GM18909 (cell line): ENCODE measurements at regions not wholly inside any gene's neighbourhood (a gene's known extent, or its start where the extent isn't known, plus 50 kb on each side); places are given as distances from the start of the nearest gene placed in this dataset.

ENCODE experiments used
- ATAC-seq: cut with Tn5 transposase; IDR thresholded peaks from one replicate; pipeline ENCODE4 v1.9.1; 2021; ENCODE audit warnings: mild to moderate bottlenecking; ENCODE audit not compliant: unreplicated experiment, poor library complexity

- ATAC-seq: no peak
Observed at GRCh38 chr4:105088110-105088879, 58.4 kb upstream of the TET2 start.

- no peak for ATAC-seq
Observed at GRCh38 chr4:105092356-105092755, 54.3 kb upstream of the TET2 start.

- ATAC-seq: no peak
Observed at GRCh38 chr4:105092768-105093167, 53.9 kb upstream of the TET2 start.

- ATAC-seq: no peak
Observed at GRCh38 chr4:105093975-105094374, 52.7 kb upstream of the TET2 start.
